ENCODE measurements at regions not wholly inside any gene's neighbourhood (a gene's known extent, or its start where the extent isn't known, plus 50 kb on each side); places are given as distances from the start of the nearest gene placed in this dataset.

- no peak for DNase-seq
- Histone ChIP-seq H3K9me3 (replicated peaks) (peaks cover 40% of the 10 kb centered on the region), H3K4me1 (no peaks in the 10 kb centered on the region), H3K4me3 (no peak overlapping the region), H3K27me3 (ENCODE audit: low read depth) (no peaks in the 10 kb centered on the region), H3K27ac (replicated peaks) (no peak overlapping the region), H3K36me3 (no peaks in the 10 kb centered on the region)
- intact Hi-C loops (cut with micrococcal nuclease) = no loop called here
- TF ChIP-seq CTCF (IDR thresholded peaks at IDR 0.05; ENCODE audit: borderline replicate concordance) = no peak
Measured at GRCh38 chr16:72380283-72380682, 208.3 kb upstream of the PMFBP1 start.

- Histone ChIP-seq H3K36me3 (no peaks in the 10 kb centered on the region), H3K4me3 (no peak overlapping the region), H3K27ac (replicated peaks) (no peak overlapping the region), H3K27me3 (ENCODE audit: low read depth) (no peaks in the 10 kb centered on the region), H3K9me3 (replicated peaks) (peaks cover under 1% of the 10 kb centered on the region), H3K4me1 (no peaks in the 10 kb centered on the region)
- intact Hi-C loops (cut with micrococcal nuclease) = no loop called here
- DNase-seq = no peak
- no peak for TF ChIP-seq CTCF (IDR thresholded peaks at IDR 0.05; ENCODE audit: borderline replicate concordance)
Measured at GRCh38 chr16:72373201-72373600, 201.2 kb upstream of the PMFBP1 start.

GRCh38 chr16:72372087-72373045 is 200.4 kb upstream of the PMFBP1 start:
- Histone ChIP-seq H3K9me3 (replicated peaks) (peaks cover 8% of the 10 kb centered on the region), H3K4me1 (no peaks in the 10 kb centered on the region), H3K4me3 (no peak overlapping the region), H3K27me3 (ENCODE audit: low read depth) (no peaks in the 10 kb centered on the region), H3K27ac (replicated peaks) (no peak overlapping the region), H3K36me3 (no peaks in the 10 kb centered on the region)
- TF ChIP-seq CTCF (IDR thresholded peaks at IDR 0.05; ENCODE audit: borderline replicate concordance) = no peak
- intact Hi-C loops (cut with micrococcal nuclease) = no loop called here
- DNase-seq = no peak

- TF ChIP-seq CTCF (IDR thresholded peaks at IDR 0.05; ENCODE audit: borderline replicate concordance) = no peak
- no peak for DNase-seq
- H3K9me3 ChIP-seq (replicated peaks) = peaks cover 17% of the 10 kb centered on the region
- intact Hi-C loops (cut with micrococcal nuclease) = no loop called here
- no peaks in the 10 kb centered on the region for H3K27me3 ChIP-seq (ENCODE audit: low read depth)
- no peak overlapping the region for H3K4me3 ChIP-seq
- no peaks in the 10 kb centered on the region for H3K36me3 ChIP-seq
- no peak overlapping the region for H3K27ac ChIP-seq (replicated peaks)
- no peaks in the 10 kb centered on the region for H3K4me1 ChIP-seq
Measured at GRCh38 chr16:72371307-72372086, 199.5 kb upstream of the PMFBP1 start.

- intact Hi-C loops (cut with micrococcal nuclease) = no loop called here
- no peak overlapping the region for H3K27ac ChIP-seq (replicated peaks)
- H3K9me3 ChIP-seq (replicated peaks) = peaks cover 30% of the 10 kb centered on the region
- DNase-seq = no peak
- H3K4me1 ChIP-seq = no peaks in the 10 kb centered on the region
- no peak for TF ChIP-seq CTCF (IDR thresholded peaks at IDR 0.05; ENCODE audit: borderline replicate concordance)
- H3K4me3 ChIP-seq = no peak overlapping the region
- no peaks in the 10 kb centered on the region for H3K27me3 ChIP-seq (ENCODE audit: low read depth)
- no peaks in the 10 kb centered on the region for H3K36me3 ChIP-seq
Measured at GRCh38 chr16:72369274-72369673, 197.3 kb upstream of the PMFBP1 start.

Measured in left ventricle myocardium inferior (tissue), 1 donor.